Fibroblast of gingiva (primary cell): ENCODE measurements at regions not wholly inside any gene's neighbourhood (a gene's known extent, or its start where the extent isn't known, plus 50 kb on each side); places are given as distances from the start of the nearest gene placed in this dataset.

Experiments used
- DNase-seq: peaks from one replicate; pipeline ENCODE4 v3.0.0-alpha.2; 2011; ENCODE audit warnings: low read depth

GRCh38 chr10:62926407-62926806 is 110.2 kb upstream of the EGR2 start:
- DNase-seq, result no peak

GRCh38 chr10:62924344-62924748 is 108.2 kb upstream of the EGR2 start:
- DNase-seq, result no peak

GRCh38 chr10:62919776-62920175 is 103.6 kb upstream of the EGR2 start:
- DNase-seq, result no peak

GRCh38 chr10:62917475-62918238 is 101.5 kb upstream of the EGR2 start:
- no peak for DNase-seq

GRCh38 chr10:62916141-62916603 is 100.0 kb upstream of the EGR2 start:
- DNase-seq, result peak; percentile 57

GRCh38 chr10:62915158-62915557 is 99.0 kb upstream of the EGR2 start:
- DNase-seq, result no peak

GRCh38 chr10:62912086-62912485 is 95.9 kb upstream of the EGR2 start:
- DNase-seq, result no peak

GRCh38 chr10:62911210-62911963 is 95.2 kb upstream of the EGR2 start:
- DNase-seq, result no peak

GRCh38 chr10:62907470-62908212 is 91.5 kb upstream of the EGR2 start:
- DNase-seq, result no peak

GRCh38 chr10:62904281-62904875 is 88.2 kb upstream of the EGR2 start:
- no peak for DNase-seq

- no peak for DNase-seq
Measured at GRCh38 chr10:62903828-62904227, 87.7 kb upstream of the EGR2 start.

- DNase-seq, result no peak
Measured at GRCh38 chr10:62900829-62901571, 84.8 kb upstream of the EGR2 start.

GRCh38 chr10:62899311-62899710 is 83.1 kb upstream of the EGR2 start:
- peak; percentile 2 for DNase-seq

- no peak for DNase-seq
Measured at GRCh38 chr10:62895063-62895462, 78.9 kb upstream of the EGR2 start.

- no peak for DNase-seq
Measured at GRCh38 chr10:62894156-62894555, 78.0 kb upstream of the EGR2 start.

- DNase-seq, result no peak
Measured at GRCh38 chr10:62893036-62893435, 76.9 kb upstream of the EGR2 start.

- DNase-seq, result no peak
Measured at GRCh38 chr10:62890395-62890794, 74.2 kb upstream of the EGR2 start.

- no peak for DNase-seq
Measured at GRCh38 chr10:62887642-62888041, 71.5 kb upstream of the EGR2 start.

GRCh38 chr10:62885684-62886461 is 69.7 kb upstream of the EGR2 start:
- peak; percentile 24 for DNase-seq

GRCh38 chr10:62880162-62880561 is 64.0 kb upstream of the EGR2 start:
- no peak for DNase-seq

- DNase-seq, result no peak
Measured at GRCh38 chr10:62873866-62874265, 57.7 kb upstream of the EGR2 start.
